HepG2 (cell line): ENCODE measurements at regions not wholly inside any gene's neighbourhood (a gene's known extent, or its start where the extent isn't known, plus 50 kb on each side); places are given as distances from the start of the nearest gene placed in this dataset.

Source experiments
- ATAC-seq: fragments of 200-7000 bp; cut with Tn5 transposase; 3 replicates; pipeline ENCODE4 v1.9.1; 2020; ENCODE audit warnings: mild to moderate bottlenecking, moderate library complexity
- BruUV-seq: library from RNA; stranded (reverse); fragments of 400-500 nt; replicated peaks from 2 replicates; lab custom pipeline; 2021; lab: Mats Ljungman, UMichigan
- CTCF ChIA-PET: fragments of 300-600 bp; formaldehyde crosslinking; extraction: SDS; loops from one replicate; lab custom pipeline; 2021; ENCODE audit warnings: low total read pairs, inconsistent platforms, low intra/inter-chr PET ratio; lab: Yijun Ruan, JAX
- POLR2A ChIA-PET: fragments of 350-600 bp; sonication (Branson Sonifier 250); formaldehyde crosslinking; loops from one replicate; lab custom pipeline; 2020; ENCODE audit warnings: antibody characterized with exemption, inconsistent platforms; lab: Yijun Ruan, JAX
- DNase-seq: peaks from one replicate; pipeline ENCODE4 v3.0.0-alpha.2; 2015; ENCODE audit warnings: low spot score
- FAIRE-seq: peaks from 3 replicates; lab custom pipeline; 2011; peaks lifted over from hg19 to GRCh38; lab: Jason Lieb, UNC
- H2AFZ ChIP-seq: one replicate; pipeline ENCODE4 v1.6.1; 2011; ENCODE audit warnings: low read length, inconsistent platforms
- H3K27ac ChIP-seq: fragments of 300-600 bp; 3 replicates; pipeline ENCODE4 v1.8.0; 2011; ENCODE audit warnings: mixed run types, mild to moderate bottlenecking, mixed read lengths, low read length, inconsistent platforms; ENCODE audit not compliant: insufficient read depth; ENCODE audit errors: extremely low read length
- H3K27me3 ChIP-seq, 2 experiments: fragments of 200-600 bp in 1 of 2; 2 replicates in 1 of 2; 3 replicates in 1 of 2; pipeline versions ENCODE4 v1.6.0 to v1.8.0; 2011; ENCODE audit warnings: low read length in 2 of 2, mild to moderate bottlenecking in 2 of 2, moderate library complexity in 2 of 2, inconsistent platforms in 1 of 2; ENCODE audit not compliant: insufficient read depth in 2 of 2, control insufficient read depth in 1 of 2
- H3K36me3 ChIP-seq, 2 experiments: fragments of 200-600 bp in 1 of 2; replicated peaks in 1 of 2; 2 replicates in 1 of 2; 3 replicates in 1 of 2; pipeline versions ENCODE4 v1.5.1 to v1.8.0; 2011; ENCODE audit warnings: low read length in 2 of 2, inconsistent platforms in 1 of 2; ENCODE audit not compliant: insufficient read depth in 2 of 2, control insufficient read depth in 1 of 2
- H3K4me1 ChIP-seq: 2 replicates; pipeline ENCODE4 v1.5.1; 2012; ENCODE audit warnings: low read length, inconsistent platforms; ENCODE audit not compliant: insufficient read depth
- H3K4me2 ChIP-seq: 2 replicates; pipeline ENCODE4 v1.6.0; 2011; ENCODE audit warnings: low read depth, low read length, inconsistent platforms
- H3K4me3 ChIP-seq, 3 experiments: fragments of 200-600 bp in 1 of 3; sonication (generic), shearing (Covaris generic) in 1 of 3; replicated peaks in 1 of 3; 2 replicates each; pipeline ENCODE4 v1.5.1; 2011 to 2016; ENCODE audit warnings: low read length in 3 of 3, inconsistent platforms in 2 of 3, low read depth in 2 of 3, mild to moderate bottlenecking in 2 of 3, control low read depth in 1 of 3, mixed read lengths in 1 of 3; ENCODE audit not compliant: insufficient read depth in 1 of 3
- H3K79me2 ChIP-seq: one replicate; pipeline ENCODE4 v1.6.1; 2011; ENCODE audit warnings: low read length, inconsistent platforms; ENCODE audit not compliant: insufficient read depth
- H3K9ac ChIP-seq: 2 replicates; pipeline ENCODE4 v1.6.0; 2011; ENCODE audit warnings: mild to moderate bottlenecking, low read depth, low read length, inconsistent platforms; ENCODE audit not compliant: insufficient read depth
- H3K9me3 ChIP-seq: 2 replicates; pipeline ENCODE4 v1.5.1; 2012; ENCODE audit warnings: mild to moderate bottlenecking, low read length
- H4K20me1 ChIP-seq: 2 replicates; pipeline ENCODE4 v1.6.0; 2011; ENCODE audit warnings: inconsistent platforms, mild to moderate bottlenecking, low read length, moderate library complexity; ENCODE audit not compliant: insufficient read depth
- ATF6 ChIP-seq: sonication (generic); formaldehyde crosslinking; conservative IDR thresholded peaks from 2 replicates; pipeline ENCODE4 v1.4.0; 2020; ENCODE audit warnings: missing genetic modification reagents
- KLF13 ChIP-seq: sonication (generic); formaldehyde crosslinking; IDR thresholded peaks from 2 replicates; pipeline ENCODE4 v1.4.0; 2020; ENCODE audit warnings: mild to moderate bottlenecking, missing genetic modification reagents
- MED8 ChIP-seq: sonication (generic); formaldehyde crosslinking; IDR thresholded peaks from 2 replicates; pipeline ENCODE4 v1.8.1; 2023; ENCODE audit warnings: mild to moderate bottlenecking, missing genetic modification reagents; ENCODE audit not compliant: insufficient replicate concordance
- NFE2L1 ChIP-seq: sonication (generic); formaldehyde crosslinking; IDR thresholded peaks from 2 replicates; pipeline ENCODE4 v1.4.0; 2020; ENCODE audit warnings: missing genetic modification reagents, mild to moderate bottlenecking, borderline replicate concordance
- PPARG ChIP-seq: conservative IDR thresholded peaks from 2 replicates; pipeline ENCODE4 v1.6.1; 2016; ENCODE audit warnings: missing biosample characterization, missing genetic modification reagents
- RFXANK ChIP-seq: IDR thresholded peaks from 2 replicates; pipeline ENCODE4 v1.6.1; 2016
- ZBTB40 ChIP-seq, 2 experiments: fragments of 450-650 bp in 1 of 2; sonication (generic) in 1 of 2; formaldehyde crosslinking in 1 of 2; IDR thresholded peaks; 2 replicates each; pipeline versions ENCODE4 v1.6.1 to v1.8.0; 2016 to 2022; ENCODE audit warnings: antibody characterized with exemption in 1 of 2, mild to moderate bottlenecking in 1 of 2, missing genetic modification reagents in 1 of 2
- ZFAT ChIP-seq: sonication (generic); formaldehyde crosslinking; conservative IDR thresholded peaks from 2 replicates; pipeline ENCODE4 v1.8.1; 2023; ENCODE audit warnings: missing genetic modification reagents, inconsistent platforms
- ZNF160 ChIP-seq: sonication (generic); formaldehyde crosslinking; IDR thresholded peaks from 2 replicates; pipeline ENCODE4 v1.8.0; 2022; ENCODE audit warnings: mild to moderate bottlenecking, inconsistent platforms, missing genetic modification reagents
- ZNF256 ChIP-seq: sonication (generic); formaldehyde crosslinking; conservative IDR thresholded peaks from 2 replicates; pipeline ENCODE4 v1.4.0; 2020; ENCODE audit warnings: missing genetic modification reagents
- ZNF737 ChIP-seq: sonication (generic); formaldehyde crosslinking; IDR thresholded peaks from 2 replicates; pipeline ENCODE4 v1.5.0; 2020; ENCODE audit warnings: missing genetic modification reagents, mild to moderate bottlenecking, borderline replicate concordance
- WGBS: methylation state at CpG from one replicate; pipeline ENCODE4 v1.1.6; 2017; ENCODE audit warnings: low lambda C conversion rate; 5-methylcytosine and 5-hydroxymethylcytosine counted together
- in situ Hi-C: cut with HindIII; loops from 2 replicates; pipeline ENCODE4 v1.10.0; 2017; ENCODE audit warnings: low pct_unique_long_range_greater_than_20kb; ENCODE audit not compliant: extremely low pct_ligation_motif_present
- intact Hi-C: fragments of 100-400 bp; cut with micrococcal nuclease; formaldehyde crosslinking; loops from one replicate; pipeline ENCODE4 v1.10.0; 2022; ENCODE audit not compliant: unreplicated experiment
- TF ChIP-seq, protein P1 (sequence below): sonication (generic); formaldehyde crosslinking; IDR thresholded peaks from 2 replicates; pipeline ENCODE4 v1.4.0; 2020; ENCODE audit warnings: missing genetic modification reagents

DNA sequence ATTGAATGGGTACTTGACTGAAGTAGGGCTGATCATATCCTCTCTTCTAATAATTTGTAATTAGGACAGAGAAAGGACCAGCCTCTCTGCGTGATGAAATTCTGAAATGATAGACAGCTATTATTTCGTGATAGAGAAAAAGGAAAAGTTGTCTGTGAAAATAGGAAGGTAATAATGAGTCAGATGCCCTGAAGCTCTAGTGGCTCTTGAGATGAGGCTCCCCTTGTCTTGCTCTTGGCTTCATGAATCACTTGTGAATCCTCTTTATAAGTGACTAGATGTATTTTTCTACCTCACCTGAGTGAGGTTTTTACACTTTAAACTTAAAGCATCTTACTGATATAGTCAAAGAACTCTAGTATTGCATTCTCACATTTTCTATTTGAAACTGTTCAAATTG is 888.9 kb downstream of the PCDH18 start:
- TF ChIP-seq NFE2L1 (CRISPR knock-in tag): no peak
- TF ChIP-seq, protein P1, sequence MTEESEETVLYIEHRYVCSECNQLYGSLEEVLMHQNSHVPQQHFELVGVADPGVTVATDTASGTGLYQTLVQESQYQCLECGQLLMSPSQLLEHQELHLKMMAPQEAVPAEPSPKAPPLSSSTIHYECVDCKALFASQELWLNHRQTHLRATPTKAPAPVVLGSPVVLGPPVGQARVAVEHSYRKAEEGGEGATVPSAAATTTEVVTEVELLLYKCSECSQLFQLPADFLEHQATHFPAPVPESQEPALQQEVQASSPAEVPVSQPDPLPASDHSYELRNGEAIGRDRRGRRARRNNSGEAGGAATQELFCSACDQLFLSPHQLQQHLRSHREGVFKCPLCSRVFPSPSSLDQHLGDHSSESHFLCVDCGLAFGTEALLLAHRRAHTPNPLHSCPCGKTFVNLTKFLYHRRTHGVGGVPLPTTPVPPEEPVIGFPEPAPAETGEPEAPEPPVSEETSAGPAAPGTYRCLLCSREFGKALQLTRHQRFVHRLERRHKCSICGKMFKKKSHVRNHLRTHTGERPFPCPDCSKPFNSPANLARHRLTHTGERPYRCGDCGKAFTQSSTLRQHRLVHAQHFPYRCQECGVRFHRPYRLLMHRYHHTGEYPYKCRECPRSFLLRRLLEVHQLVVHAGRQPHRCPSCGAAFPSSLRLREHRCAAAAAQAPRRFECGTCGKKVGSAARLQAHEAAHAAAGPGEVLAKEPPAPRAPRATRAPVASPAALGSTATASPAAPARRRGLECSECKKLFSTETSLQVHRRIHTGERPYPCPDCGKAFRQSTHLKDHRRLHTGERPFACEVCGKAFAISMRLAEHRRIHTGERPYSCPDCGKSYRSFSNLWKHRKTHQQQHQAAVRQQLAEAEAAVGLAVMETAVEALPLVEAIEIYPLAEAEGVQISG (CRISPR knock-in tag): no peak
- TF ChIP-seq ZNF256 (CRISPR knock-in tag): no peak
- no peak for TF ChIP-seq ZBTB40 (IDR thresholded peaks at IDR 0.05)
- no peak for TF ChIP-seq ZBTB40 (CRISPR knock-in tag; IDR thresholded peaks at IDR 0.05)
- no peak for TF ChIP-seq MED8 (CRISPR knock-in tag)
- TF ChIP-seq RFXANK: no peak
- no peak for TF ChIP-seq ZFAT (CRISPR knock-in tag)
- TF ChIP-seq PPARG: no peak
- TF ChIP-seq KLF13 (CRISPR knock-in tag): no peak
- TF ChIP-seq ATF6 (CRISPR knock-in tag): no peak
- TF ChIP-seq ZNF160: no peak
- no peak for TF ChIP-seq ZNF737
- no peaks in the 10 kb centered on the region for H4K20me1 ChIP-seq
- no peaks in the 10 kb centered on the region for H3K4me1 ChIP-seq
- H3K79me2 ChIP-seq: no peaks in the 10 kb centered on the region
- intact Hi-C loops: no loop called here
- in situ Hi-C loops: no loop called here
- no peaks in the 10 kb centered on the region for H3K27me3 ChIP-seq
- no TSS peak for BruUV-seq
- POLR2A ChIA-PET: no interaction called here
- 0% methylated on average over 2 of the region's 2 CpGs for WGBS
- H3K4me2 ChIP-seq: no peak overlapping the region
- no peak overlapping the region for H3K9ac ChIP-seq
- no peak for DNase-seq
- no peak for FAIRE-seq
- no peak overlapping the region for H2AFZ ChIP-seq
- CTCF ChIA-PET: no interaction called here
- no peak overlapping the region for H3K4me3 ChIP-seq
- no peak for ATAC-seq
- no peaks in the 10 kb centered on the region for H3K9me3 ChIP-seq
- H3K36me3 ChIP-seq: no peaks in the 10 kb centered on the region
- no peak overlapping the region for H3K27ac ChIP-seq
